ENCODE measurements at regions not wholly inside any gene's neighbourhood (a gene's known extent, or its start where the extent isn't known, plus 50 kb on each side); places are given as distances from the start of the nearest gene placed in this dataset.
A peak's percentile ranks its signal among the peaks of the same experiment; 100 is the strongest.

DNA sequence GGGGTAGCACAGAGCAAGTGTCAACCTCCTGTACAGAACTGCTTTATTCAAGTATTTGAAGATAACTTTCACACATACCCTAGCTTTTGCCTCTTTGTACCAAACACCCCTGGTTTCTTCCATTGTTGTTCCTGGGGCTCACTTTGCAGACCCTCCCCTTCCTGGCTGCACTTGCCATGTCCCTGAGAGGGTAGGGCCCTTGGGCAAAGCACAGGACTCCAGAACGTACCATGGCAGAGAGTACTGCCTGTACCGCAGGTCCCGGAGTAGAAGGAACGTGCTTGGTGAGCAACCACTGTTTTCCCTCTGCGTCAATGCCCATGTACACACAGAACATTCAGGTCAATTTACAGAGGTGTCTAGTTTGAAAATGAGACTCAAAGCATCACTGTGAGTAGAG, 290.4 kb downstream of the EN1 start:
- H3K9me3 ChIP-seq, result no peaks in the 10 kb centered on the region
- H3K27ac ChIP-seq, result no peak overlapping the region
- H3K4me3 ChIP-seq, result no peak overlapping the region
- H3K27me3 ChIP-seq, result no peaks in the 10 kb centered on the region
- no peak for DNase-seq
- H3K36me3 ChIP-seq, result no peaks in the 10 kb centered on the region
- no peaks in the 10 kb centered on the region for H3K4me1 ChIP-seq
- TF ChIP-seq, protein P1, sequence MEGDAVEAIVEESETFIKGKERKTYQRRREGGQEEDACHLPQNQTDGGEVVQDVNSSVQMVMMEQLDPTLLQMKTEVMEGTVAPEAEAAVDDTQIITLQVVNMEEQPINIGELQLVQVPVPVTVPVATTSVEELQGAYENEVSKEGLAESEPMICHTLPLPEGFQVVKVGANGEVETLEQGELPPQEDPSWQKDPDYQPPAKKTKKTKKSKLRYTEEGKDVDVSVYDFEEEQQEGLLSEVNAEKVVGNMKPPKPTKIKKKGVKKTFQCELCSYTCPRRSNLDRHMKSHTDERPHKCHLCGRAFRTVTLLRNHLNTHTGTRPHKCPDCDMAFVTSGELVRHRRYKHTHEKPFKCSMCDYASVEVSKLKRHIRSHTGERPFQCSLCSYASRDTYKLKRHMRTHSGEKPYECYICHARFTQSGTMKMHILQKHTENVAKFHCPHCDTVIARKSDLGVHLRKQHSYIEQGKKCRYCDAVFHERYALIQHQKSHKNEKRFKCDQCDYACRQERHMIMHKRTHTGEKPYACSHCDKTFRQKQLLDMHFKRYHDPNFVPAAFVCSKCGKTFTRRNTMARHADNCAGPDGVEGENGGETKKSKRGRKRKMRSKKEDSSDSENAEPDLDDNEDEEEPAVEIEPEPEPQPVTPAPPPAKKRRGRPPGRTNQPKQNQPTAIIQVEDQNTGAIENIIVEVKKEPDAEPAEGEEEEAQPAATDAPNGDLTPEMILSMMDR (IDR thresholded peaks at IDR 0.05), result no peak
- intact Hi-C loops (cut with DNase I; ENCODE audit: low total_unique reads), result no loop called here

DNA sequence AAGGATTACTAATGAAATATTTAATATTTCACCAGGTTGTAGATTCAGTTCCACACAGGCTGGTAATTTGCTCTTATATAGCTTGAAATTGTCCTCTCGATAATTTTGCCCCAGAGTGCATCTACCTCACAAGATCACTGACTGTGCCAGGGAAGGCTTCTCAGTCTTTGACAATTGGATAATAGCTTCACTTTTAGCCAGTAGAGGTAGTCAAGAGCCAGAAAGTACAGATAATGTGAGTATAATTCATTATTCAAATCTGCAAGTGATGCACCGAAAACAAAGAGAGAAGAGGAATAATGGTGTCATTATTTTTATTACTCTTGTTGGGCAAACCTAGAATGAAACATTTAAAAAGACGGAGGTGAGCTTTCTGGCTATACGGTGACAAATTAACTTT, 292.8 kb downstream of the EN1 start:
- H3K36me3 ChIP-seq, result no peaks in the 10 kb centered on the region
- H3K27me3 ChIP-seq, result no peaks in the 10 kb centered on the region
- no peak overlapping the region for H3K4me3 ChIP-seq
- TF ChIP-seq, protein P1 (IDR thresholded peaks at IDR 0.05), result no peak
- no peak overlapping the region for H3K27ac ChIP-seq
- no peaks in the 10 kb centered on the region for H3K4me1 ChIP-seq
- no peaks in the 10 kb centered on the region for H3K9me3 ChIP-seq
- DNase-seq, result no peak
- intact Hi-C loops (cut with DNase I; ENCODE audit: low total_unique reads), result no loop called here

DNA sequence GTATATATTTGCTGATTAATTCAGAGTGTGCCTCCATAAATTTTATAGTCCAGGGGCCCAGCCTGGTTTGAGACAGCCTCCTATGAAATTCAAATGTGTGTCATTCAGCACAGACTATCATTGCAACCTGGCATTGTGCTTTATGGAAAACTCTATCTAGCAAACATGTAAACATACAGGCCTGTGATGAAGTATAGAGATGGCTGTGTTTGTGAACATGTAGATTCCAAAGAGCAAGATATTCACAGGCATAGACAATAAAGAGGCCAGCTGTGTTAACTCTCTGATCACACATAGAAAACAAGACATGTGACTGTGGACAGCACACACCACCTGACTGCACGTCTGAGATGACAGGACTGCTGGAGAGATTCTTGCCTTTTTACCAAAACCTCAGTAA, 297.9 kb downstream of the EN1 start:
- Histone ChIP-seq H3K4me3 (no peak overlapping the region), H3K9me3 (no peaks in the 10 kb centered on the region), H3K36me3 (no peaks in the 10 kb centered on the region), H3K4me1 (no peaks in the 10 kb centered on the region), H3K27me3 (no peaks in the 10 kb centered on the region), H3K27ac (no peak overlapping the region)
- intact Hi-C loops (cut with DNase I; ENCODE audit: low total_unique reads), result loop anchor here (10.0 kb wide), 1 partner anchor 1045 kb away; no protein-coding TSS in a partner anchor
- DNase-seq, result no peak
- TF ChIP-seq, protein P1 (IDR thresholded peaks at IDR 0.05), result no peak

DNA sequence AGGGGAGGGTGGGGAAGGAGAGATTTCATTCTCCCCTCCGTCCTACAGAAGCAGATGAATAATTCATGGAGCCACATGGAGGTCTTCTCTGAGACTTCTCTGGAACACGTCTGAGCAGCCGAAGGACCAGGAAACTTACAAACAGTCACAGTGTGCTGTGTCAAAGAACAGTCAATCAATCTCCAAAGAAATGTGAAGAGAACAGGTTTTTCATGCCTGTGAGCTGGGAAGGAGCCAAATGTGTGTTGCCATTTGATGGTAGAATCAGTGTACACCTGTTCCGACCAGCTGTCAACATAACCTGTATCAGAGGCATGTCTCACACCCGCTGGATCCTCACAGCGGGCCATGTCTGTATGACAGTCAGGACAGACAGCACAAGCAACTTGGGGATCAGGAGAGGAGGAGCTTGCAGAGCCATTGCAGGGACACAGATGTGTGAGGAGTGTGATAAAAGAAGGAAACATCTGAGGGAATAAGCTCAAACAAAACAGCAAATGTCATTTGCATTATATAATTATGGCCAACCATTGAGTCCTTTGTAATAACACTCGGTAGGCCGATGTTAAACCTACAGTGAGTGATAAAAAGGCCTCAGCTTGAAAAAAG, 298.5 kb downstream of the EN1 start:
- DNase-seq, result no peak
- peaks cover 0 to 3% (median 0%) of the 10 kb centered on the region in 3 donors for H3K9me3 ChIP-seq
- no peaks in the 10 kb centered on the region for H3K36me3 ChIP-seq
- H3K4me1 ChIP-seq, result no peaks in the 10 kb centered on the region
- intact Hi-C loops (cut with DNase I; ENCODE audit: low total_unique reads), result loop anchor here (10.0 kb wide), 1 partner anchor 1046 kb away; no protein-coding TSS in a partner anchor
- H3K27ac ChIP-seq, result no peak overlapping the region
- H3K27me3 ChIP-seq, result no peaks in the 10 kb centered on the region
- TF ChIP-seq, protein P1 (IDR thresholded peaks at IDR 0.05), result no peak
- H3K4me3 ChIP-seq, result no peak overlapping the region

DNA sequence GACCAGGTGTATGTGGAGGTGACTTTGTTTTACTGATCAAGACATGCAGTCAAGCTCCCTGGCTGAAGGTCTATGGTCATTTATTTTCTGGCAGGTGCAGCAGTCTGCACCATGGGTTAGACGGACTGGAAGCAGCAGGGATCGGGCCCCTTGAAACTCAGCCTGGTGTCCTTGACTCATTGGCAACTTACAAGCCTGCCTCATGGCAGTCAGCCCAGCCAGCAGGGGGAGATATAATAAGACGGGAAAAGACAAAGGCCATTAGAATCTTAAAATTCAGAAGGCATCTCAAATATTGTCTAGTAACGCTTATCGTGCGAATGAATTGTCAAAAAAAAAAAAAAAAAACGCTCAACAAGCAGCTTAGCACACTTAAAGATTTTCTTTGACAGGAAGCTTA, 308.2 kb downstream of the EN1 start:
- intact Hi-C loops (cut with DNase I; ENCODE audit: low total_unique reads), result no loop called here
- Histone ChIP-seq H3K9me3 (peaks cover 0 to 4% (median 0%) of the 10 kb centered on the region in 3 donors), H3K4me3 (no peak overlapping the region), H3K36me3 (no peaks in the 10 kb centered on the region), H3K27ac (no peak overlapping the region), H3K4me1 (no peaks in the 10 kb centered on the region), H3K27me3 (no peaks in the 10 kb centered on the region)
- DNase-seq, result peak in 1 of 2 donors; percentile 47
- TF ChIP-seq, protein P1 (IDR thresholded peaks at IDR 0.05), result peak in 1 of 2 experiments; percentile 5

DNA sequence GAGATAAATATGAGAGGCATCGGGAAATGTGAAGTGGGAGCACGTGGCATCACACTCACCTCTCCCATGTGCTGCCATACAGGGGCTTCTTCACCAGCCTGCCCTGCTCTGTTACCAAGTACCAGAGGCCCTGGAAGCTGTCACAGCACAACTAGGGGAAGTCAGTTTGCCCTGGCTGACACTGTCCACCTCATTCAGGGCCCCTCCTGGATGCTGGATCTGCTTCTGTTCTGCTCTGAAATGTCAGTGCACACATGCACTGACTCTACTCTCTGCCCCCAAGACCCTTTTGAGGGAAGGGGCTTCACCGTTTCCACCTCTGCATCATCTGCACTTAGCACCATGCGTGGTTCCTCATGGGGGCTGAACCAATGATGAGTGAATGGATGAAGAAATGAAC, 311.1 kb downstream of the EN1 start:
- Histone ChIP-seq H3K36me3 (no peaks in the 10 kb centered on the region), H3K27me3 (no peaks in the 10 kb centered on the region), H3K4me3 (no peak overlapping the region), H3K9me3 (no peaks in the 10 kb centered on the region), H3K27ac (no peak overlapping the region), H3K4me1 (no peaks in the 10 kb centered on the region)
- TF ChIP-seq, protein P1 (IDR thresholded peaks at IDR 0.05), result no peak
- DNase-seq, result no peak
- intact Hi-C loops (cut with DNase I; ENCODE audit: low total_unique reads), result no loop called here

Data from tibial artery (tissue), 4 donors.